Activated gamma-delta T cell treated with anti-CD3 and anti-CD28 coated beads, Interleukin-2, amount 50 U/mL, for 16 hours (primary cell): ENCODE measurements at regions not wholly inside any gene's neighbourhood (a gene's known extent, or its start where the extent isn't known, plus 50 kb on each side); places are given as distances from the start of the nearest gene placed in this dataset.

Experiments
- DNase-seq: peaks from one replicate; pipeline ENCODE4 v3.0.0-alpha.2; 2020; ENCODE audit warnings: low read depth

DNA sequence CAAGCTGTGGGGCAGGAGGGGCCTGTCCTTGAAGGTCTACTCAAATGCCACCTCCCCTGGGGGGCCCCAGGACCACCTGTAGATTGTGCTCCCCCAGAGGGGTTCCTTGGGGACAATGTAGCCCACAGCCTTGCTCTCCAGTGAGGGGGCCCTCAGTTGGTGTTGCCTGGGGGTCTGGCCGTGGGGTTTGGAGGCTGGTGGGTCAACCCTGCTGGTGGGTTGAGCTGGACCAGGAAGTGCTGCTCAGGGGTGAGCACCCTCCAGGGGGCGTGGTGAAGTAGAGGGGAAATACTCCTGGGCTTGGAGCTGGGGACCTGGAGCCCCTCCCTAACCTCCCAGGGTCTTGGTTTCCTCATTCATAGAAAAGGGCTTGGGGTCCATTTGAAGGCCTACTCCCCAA, 143.6 kb upstream of the WNT4 start:
- DNase-seq = no peak

DNA sequence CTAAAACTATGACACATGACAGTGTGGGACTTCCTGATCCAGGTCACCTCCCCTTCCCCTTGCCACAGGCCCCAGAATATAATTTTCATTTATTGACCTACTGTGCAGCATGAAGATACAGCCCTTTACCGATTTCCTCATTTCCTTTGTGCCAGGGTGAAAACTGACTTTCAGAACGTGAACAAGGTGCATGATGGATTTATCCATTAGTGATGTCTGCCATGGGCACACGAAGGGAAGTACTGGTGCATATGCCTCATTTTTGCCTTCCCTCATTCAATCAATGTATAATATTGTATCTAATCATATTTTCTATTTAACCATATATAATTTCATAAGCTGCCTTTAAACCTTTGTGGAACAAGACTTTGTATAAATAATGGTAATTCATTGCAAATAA, 144.4 kb upstream of the WNT4 start:
- DNase-seq = no peak

DNA sequence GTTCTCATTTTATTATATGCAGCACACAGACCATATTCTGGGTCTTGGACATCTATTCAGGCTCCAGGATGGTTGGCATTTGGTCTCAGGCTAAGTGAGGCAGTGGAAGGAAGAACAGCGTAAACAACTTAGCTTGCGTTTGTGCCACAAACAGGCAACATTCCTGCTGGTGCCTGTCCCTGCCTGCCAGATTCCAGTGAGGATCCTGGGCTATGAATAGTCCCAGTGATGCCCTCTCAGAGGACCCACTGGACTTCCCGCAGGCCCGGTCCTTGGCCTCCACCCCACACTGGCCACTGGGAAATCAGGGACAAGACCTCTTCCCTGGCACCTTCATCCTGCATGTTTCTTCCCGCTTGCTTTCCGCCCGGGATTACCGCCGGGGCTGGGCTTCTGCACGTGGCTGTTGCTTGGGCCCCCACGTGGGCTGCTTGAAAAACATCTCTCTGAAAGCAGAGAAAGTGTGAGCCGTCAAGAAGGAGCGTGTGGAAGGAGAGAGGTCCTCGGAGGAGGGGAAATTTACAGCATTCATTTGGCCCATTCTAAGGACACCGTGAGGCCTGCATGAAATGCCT, 145.1 kb upstream of the WNT4 start:
- DNase-seq = no peak

DNA sequence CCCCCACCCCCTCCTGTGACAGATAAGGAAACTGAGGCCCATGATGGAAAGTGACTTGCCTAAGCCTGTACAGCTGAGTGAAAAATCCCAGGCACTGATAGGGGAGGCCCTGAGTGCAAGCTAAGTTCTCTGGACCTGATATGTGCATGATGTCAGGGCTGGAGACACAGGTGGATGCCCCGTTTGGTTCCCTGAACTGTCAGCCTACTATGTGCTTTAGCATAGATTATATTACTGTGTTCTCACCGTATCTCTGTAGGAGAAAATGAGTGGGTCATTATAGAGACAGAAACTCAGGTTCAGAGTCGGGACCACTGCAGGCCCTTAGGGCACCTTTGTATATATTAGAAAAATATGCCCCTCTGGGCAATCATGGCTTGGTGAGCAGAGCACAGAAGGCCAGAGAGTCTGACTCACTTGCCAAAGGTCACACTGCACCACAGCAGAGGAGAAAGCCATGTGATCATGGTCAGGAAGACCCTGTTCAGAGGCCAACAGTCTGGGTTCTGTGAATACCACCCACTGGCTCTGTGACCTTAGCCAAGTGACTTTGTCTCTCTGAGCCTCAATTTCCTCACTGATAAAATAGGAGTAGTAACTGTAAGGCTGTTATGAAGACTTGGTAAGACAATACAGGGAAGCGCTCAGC, 145.8 kb upstream of the WNT4 start:
- no peak for DNase-seq

DNA sequence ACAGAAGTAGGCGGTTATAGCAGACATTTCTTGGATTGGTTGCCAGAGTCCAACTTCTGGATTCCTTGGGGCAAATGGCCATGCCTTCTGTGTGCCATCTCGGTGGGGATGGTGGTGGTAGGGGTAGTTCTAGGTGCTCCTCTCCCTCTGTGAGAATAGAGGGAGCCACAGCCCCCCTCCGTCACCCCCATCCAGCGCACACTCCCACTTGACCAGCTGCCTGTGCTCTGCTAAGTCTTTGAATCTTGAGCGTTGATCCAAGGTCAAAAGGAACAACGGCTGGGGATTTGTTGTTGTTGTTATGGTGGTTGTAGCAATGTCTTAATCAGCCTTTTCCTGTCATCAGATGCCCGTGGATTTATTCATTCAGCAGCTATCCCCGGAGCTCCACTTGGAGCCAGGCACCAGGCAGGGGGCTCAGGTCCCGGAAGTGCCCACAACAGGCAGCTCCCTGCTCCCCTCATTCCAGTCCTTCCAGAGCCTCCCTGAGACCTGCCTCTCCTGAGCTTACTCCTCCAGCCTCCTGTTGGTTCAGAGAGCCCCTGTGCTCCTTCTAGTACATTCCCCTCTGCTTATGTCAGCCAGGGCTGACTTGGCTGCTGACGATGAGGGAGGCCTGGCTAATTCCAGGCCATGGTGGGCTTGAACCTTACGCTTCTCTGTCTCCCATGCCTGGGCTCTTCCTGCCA, 146.6 kb upstream of the WNT4 start:
- DNase-seq = no peak

DNA sequence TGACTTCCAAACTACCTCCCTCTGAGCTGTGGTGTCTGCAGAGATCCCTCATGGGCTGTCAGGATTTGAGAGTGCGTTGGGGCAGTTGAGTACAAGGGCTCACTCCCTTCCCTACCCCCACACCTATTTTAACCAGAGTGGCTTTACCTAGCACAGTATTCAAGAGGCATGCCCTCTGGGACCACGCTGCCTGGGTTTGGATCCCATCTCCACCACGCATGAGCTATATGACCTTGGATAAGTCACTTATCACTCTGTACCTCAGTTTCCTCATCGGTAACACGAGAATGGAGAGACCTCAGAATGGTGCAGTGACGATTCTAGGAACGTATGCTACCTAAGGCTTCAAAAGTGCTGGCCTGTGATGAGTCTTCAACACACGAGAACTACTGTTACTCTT, 147.3 kb upstream of the WNT4 start:
- DNase-seq = no peak

DNA sequence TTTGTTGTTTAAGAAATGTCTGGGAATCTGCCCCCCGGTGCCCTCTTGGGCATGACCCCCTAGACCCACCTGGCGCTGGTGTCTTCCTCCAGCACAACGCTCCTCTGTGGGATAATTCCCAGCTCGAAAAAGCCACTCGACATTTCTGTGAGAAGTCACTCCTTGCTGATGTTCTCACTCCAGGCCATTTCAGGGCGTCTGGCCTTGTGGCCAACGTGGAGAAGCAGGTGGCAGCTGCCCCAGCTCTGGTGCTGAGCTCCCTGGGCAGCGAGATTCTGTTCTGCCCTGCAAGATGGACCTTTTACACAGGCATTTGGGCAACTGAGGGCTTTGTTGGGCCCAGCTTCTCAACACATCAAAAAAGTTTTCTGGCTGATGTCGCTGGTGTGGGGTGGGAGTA, 147.7 kb upstream of the WNT4 start:
- DNase-seq = no peak

DNA sequence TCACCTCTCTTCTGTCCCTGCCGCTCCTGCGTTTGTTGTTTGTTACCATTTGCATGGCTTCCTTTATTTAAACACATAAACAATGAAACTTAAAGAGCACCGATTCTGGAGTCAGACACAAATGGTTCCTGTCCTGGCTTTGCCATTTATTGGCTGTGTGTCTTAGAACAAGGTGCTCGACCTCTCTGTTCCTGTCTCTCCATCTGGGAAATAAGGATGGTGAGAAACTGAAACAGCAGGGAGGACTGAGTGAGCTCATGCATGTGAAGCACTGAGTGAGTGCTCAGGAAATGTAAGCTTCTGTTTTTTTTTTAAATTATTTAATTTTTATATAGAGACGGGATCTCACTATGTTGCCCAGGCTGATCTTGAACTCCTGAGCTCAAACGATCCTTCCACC, 148.2 kb upstream of the WNT4 start:
- no peak for DNase-seq

DNA sequence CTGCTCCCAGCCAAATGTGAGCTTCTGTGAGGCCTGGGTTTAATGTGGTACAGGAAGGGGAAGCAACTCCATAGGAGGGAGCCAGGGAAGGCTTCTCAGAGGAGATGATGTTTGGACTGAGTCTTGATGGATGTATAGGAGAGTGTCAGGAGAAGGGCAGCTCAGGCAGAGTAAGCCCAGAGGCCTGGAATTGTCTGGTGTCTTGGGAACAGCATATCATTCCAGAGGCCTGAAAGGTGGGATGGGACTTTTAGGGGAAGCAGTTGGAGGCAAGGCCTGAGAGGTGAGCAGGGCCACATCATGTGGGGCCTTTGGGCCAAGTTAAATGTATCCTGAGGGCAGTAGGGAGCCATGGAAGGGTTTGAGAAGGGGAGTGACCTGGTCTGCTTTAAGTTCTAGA, 148.6 kb upstream of the WNT4 start:
- no peak for DNase-seq

DNA sequence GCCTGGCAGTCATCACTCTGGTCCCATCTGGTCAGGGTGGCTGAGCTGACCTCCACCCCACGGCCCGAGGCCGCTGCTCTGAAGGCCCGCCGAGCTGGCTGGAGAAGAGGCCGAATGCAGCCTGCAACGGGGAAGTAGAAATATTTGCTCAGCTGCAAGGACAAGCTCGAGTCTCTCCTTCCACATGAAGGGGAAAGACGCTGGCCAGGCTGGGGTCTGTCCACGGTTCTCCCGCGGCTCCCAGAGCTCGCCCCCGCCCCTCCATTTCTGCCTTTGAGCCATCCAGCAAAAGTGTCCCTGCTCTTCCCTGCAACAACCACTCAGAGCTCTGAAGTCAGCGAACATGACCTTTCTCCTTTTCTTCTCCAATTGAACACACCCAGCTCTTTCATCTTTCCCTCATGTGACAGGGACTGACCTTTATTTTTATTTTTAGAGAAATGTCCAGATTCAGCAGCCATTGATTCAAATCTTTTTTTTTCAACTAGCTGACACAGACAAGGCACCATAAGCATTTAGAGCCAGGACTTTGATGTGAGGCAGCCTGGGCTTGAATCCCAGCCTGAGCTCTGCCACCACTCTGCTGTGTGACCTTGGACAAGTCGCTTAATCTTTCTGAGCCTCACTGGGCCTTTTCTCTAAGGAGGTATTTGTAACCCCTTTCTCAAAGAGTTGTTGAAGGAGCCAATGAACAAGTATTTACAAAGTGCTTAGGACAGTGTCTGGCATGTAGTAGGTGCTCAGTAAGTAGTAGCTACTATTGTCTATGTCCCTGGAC, 149.3 kb upstream of the WNT4 start:
- no peak for DNase-seq

DNA sequence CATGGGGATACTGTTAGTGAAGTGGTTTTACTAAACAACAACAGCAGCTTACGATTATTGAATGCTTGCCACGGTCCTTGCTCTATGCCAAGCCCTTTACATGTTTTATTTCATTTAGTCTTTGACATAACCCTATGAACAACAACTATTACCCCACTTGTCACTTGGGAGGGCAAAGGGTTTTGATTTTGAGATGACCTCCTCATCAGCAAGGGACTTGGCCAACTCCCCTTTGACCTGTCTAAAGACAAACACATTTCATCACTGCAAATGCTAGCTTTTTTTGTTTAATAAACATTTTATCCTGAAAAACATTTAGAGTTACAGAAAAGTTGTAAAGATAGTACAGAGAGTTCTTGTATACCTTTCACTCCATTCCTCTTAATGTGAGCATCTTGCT, 152.5 kb upstream of the WNT4 start:
- DNase-seq = no peak

DNA sequence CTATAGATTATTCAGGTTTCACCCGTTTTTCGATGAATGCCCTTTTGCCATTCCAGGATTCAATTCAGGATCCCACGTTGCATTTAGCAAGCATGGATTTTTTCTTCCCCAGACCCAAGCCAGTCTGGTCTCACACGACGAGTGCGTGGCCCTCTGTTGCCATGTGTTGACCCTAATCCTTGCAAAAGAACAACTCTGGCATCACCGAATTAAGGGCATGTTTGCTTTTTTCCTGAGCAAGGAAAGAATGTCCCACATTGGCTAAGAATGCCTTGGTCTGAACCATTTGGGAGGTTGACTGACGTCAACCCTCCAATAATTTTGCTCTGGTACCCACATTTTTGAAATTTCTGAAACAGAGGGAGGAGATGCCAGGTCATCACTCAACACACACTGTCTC, 153.0 kb upstream of the WNT4 start:
- DNase-seq = no peak

DNA sequence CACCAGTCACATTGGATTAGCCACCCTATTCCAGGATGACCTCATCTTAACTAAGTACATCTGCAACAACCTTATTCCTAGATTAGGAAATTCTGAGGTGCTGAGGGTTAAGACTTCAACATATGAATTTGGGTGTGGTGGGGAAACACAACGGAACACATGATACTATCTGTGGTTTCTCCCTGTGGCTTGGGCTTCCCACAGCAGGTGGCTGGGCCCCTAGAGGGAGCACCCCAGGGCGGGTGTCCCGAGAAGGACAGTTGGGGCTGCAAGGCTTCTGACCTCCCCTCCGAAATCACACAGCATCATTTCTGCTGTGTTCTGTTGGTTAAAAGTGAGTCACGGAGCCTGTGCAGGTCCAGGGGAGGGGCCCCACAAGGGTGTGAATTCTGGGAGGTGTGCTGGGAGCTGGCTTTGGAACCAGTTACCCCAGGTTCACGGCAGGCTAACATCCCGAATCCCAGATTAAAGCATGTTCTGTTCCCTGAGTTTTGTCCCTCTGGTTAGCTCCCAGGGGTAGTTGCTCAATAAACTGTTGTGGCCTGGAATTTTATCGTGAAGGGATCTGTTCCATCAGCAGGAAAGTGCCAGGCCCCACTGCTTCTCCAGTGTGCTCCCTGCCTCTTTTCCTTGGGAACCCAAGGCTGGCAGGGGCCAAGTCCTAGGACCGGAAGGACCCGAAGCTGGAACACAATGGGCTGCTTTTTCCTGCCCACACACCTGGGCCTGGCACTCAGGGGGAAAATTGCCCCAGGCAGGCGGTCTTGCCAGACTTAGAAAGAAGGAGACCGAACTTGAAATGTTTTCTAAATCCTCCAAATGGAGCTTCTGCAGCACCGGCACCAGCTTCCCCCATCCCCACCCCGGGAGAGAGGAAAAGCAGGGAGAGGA, 154.0 kb upstream of the WNT4 start:
- DNase-seq = no peak

DNA sequence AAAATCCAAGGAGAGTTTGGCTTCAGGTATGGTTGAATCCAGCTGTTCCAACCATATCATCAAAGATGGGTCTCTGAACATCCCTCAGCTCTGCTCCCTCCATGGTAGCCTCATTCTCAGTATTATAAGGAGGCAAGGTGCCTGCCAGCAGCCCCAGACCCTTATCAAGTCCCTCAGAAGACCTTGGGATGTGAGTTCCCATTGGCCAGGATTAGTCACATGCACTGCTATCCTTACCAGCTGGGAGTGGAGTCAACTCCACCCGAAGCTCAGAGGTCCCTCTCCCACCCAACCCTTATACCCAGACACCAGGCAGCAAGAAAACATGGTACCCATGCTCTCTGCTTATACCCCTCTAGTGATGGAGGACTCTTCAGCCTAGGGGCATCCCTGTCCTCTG, 153.7 kb upstream of the ZBTB40 start:
- DNase-seq = no peak

DNA sequence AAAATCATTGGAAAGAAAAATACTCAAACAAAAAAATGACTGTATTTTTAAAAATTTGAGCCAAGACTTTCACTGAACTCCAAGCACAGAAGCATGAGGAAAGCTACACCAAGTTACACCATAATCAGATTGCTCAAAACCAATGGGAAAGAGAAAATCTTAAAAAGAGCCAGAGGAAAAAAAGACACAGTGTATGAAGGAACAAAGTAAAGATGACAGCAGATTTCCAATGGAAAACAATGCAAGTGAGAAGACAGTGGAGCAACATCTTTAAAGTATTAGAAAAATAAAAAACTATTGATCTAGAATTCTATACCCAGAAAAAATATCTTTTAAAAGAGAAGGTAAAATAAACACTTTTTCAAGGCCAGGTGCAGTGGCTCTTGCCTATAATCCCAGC, 147.8 kb upstream of the ZBTB40 start:
- no peak for DNase-seq

DNA sequence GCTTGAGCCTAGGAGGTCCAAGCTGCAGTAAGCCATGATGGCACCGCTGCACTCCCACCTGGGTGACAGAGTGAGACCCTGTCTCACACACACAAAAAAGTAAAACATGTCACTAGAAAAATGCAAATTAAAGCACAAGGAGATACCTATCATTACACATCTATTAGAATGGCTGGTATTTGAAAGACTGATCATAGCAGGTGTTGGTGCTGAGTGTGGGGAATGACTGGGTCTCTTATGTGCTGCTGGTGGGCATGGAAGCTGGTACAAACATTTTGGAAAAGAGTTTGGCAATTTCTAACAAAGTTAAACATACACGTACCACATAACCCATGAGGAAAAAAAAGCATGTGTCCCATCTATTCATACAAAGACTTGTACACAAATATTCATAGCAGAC, 142.1 kb upstream of the ZBTB40 start:
- no peak for DNase-seq

DNA sequence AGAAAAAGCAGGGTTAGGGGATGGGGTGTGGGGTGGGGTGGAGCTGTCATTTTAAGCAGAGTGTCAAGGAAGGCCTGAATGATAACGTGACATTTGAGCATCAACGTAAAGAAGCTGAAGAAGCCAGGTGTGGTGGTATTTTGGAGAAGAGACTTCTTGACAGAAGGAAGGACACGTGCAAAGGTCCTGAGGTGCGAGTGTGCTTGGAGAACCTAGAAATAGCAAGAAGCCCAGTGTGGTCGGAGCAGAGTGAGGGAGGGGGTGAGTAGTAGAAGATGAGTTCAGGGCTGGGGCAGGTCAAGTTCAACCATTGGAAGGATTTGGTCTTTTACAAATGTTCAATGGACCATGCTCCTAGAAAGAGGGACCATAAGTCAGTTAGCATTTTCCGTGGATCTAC, 140.2 kb upstream of the ZBTB40 start:
- no peak for DNase-seq

DNA sequence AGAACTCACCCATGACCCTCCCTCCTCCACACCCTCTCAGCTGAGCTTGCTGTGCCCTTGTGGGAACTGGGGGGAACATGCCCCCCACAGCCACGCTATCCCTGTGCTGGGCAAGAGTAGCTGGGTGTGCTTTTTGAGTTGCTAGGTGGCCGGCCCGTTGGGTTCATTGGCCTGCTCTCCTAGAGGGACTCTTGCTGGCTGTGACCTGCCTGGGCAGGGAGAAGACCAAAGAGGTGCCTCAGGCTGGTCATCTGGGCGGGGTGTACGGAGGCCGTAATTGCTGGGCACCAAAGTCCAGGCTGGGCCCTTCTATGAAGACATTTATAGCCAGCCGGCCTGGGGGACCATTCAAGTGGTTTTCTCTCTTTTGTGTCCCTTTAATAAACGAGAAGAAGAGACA, 138.3 kb upstream of the ZBTB40 start:
- DNase-seq = no peak

DNA sequence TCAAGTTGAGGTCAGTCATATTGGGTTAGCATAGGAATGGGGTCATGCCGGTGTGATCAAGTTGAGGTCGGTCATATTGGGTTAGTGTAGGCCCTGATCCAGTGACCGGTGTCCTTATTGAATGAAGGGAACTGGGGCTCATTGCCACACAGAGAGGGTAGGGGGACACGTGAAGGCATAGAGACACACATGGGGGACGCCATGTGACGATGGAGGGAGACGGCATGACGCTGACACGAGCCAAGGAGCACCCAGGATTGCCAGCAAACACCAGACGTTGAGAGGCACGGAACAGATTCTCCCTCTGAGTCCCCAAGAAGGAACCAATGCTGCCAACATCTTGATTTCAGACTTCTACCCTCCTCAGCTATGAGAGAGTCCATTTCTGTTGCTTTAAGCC, 136.9 kb upstream of the ZBTB40 start:
- no peak for DNase-seq

DNA sequence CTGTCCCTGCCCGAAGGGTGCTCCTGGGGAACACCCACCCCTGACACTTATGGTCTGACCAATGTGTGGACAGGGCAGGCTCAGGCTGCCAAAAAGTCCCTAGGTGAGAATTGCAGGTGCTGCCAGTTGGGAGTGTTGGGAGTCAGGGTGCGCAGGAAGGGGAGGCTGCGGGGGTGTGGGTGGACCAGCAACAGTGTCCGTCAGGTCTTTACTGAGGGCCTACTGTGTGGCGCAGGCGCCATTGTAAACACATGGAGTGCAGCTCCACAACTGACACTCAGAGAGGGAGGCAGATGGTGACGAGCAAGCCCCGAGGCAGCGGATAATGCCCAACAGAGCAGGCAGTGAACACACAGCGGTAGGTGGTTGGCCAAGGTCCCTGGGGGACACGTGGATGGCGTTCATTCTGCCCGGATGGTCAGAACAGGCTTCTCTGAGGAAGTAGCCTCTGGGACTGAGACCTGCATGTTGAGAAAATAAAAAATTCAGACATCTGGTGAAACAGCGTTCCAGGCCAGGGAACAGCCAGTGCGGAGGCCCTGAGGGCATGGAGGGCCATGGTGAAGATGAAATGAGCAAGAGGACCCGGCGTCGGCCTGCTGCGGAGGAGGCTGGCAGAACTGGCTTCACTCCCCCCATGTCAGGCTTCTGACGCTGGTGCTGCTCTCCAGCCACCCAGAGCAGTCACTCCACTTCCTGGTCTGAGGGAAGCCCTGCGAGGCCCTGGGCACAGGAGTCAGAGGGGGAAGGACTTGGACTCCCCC, 136.2 kb upstream of the ZBTB40 start:
- DNase-seq = no peak

DNA sequence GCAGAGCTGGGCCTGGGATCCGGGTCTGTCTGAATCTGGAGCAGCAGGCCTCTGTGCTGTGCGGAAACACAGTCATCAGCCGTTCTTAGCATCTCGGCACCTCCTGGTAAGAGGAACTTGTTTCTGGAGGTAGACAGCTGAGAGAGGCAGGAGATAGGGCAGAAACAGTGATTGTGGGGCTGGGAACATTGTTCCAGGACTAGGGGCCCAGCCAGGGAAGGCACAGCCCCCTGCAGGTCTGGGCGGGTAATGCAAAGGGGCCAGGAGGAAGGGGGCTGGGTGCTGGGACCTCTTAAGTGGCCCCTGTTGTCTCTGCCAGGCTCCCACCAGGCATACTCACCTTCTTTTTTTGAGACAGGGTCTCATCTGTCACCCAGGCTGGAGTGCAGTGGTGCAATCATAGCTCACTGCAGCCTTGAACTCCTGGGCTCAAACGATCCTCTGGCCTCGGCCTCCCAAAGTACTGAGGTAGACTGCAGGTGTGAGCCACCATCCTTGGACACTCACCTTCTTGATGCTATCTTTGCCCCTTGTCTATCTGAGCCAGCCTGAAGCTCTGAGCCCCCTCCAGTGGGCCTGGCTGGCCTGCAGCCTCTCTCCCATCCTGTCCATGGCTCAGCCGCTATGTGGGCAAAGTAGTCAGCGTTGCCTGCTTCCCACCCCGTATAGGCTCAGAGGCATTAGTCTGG, 134.3 kb upstream of the ZBTB40 start:
- DNase-seq = no peak
